GM21381 (cell line): ENCODE measurements at regions not wholly inside any gene's neighbourhood (a gene's known extent, or its start where the extent isn't known, plus 50 kb on each side); places are given as distances from the start of the nearest gene placed in this dataset.

ENCODE experiments used
- ATAC-seq: cut with Tn5 transposase; IDR thresholded peaks from one replicate; pipeline ENCODE4 v1.9.1; 2021; ENCODE audit warnings: mild to moderate bottlenecking, moderate library complexity; ENCODE audit not compliant: unreplicated experiment

DNA sequence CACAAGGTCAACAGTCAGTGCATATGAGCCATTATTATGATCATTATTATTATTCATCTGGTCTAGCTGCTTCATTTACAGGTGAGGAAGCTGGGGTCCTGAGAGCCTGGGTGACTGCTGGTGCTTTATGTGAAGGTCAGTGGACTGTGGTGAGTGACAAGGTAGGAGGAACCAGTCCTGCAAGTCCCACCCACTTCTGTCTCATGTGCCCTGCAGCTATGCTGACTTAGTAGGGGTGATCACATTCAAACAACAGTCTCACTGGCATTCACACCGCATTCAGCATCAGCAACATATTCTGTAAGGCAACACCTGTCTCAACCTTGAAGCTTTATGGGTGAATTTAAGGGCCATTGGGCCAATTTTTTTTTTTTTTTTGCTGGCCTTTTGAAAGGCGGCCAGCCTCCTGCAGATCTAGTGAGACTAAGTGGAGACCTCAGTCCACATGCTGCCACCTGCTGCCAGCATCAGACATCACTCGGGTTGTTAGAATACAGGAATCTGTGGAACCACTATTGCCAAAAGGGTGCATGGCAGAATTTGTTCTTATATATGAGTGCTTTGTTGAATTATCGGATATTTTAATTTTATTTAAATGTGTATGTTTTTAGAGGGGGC is 59.9 kb upstream of the CACNA1E start:
- ATAC-seq, result no peak

- ATAC-seq, result peak; percentile 47
Observed at GRCh38 chr1:181424786-181425403, 58.4 kb upstream of the CACNA1E start.

- no peak for ATAC-seq
Observed at GRCh38 chr1:181425566-181425965, 57.8 kb upstream of the CACNA1E start.

GRCh38 chr1:181429462-181429861 is 53.9 kb upstream of the CACNA1E start:
- no peak for ATAC-seq

DNA sequence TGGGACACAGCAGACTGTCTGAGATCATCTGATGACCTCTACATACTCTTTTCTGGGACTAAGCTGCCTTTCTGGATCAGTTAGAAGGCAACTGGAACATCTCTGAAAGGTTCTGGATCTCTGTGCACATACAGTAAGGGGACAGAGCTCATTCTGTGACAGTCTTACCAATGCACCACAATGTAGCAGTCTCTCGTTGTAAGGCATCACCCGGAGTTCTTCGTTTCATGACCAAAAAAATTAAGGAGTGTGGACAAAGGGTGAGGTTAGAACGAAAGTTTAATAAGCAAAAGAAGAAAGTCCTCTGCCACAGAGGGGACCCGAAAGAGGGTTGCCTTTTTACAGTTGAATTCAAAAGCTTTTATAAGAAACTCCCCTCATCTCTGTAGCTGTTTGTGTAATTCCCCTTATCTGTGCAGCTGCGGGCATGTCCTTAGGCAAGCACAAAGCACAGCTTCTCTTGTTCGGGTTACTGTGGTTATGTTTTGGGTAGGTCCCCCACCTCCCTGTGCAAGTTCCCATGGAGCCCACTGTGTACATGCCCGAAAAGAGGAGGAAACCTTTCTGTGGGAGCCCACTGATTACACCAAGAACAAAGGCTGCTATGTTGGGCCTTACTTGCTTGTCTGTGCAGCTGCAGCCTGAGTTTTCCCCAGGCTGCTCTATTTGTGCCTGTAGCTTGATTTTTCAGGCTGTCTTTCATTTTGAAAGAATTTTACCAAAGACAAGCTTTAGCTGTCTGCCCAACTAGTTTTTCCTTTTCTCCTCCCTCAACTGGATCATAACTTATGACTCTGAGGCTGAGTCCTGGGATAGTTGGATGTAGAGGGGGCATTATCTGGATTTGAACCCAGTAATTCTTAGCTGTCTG is 53.1 kb upstream of the CACNA1E start:
- ATAC-seq, result peak; percentile 65
